Mesenchymal stem cell (in vitro differentiated cells and primary cell): ENCODE measurements at regions not wholly inside any gene's neighbourhood (a gene's known extent, or its start where the extent isn't known, plus 50 kb on each side); places are given as distances from the start of the nearest gene placed in this dataset.

Experiments
- DNase-seq: peaks from one replicate; pipeline ENCODE4 v3.0.0-alpha.2; 2013
- H2AFZ ChIP-seq: one replicate; pipeline ENCODE4 v1.6.1; 2013; ENCODE audit warnings: low read depth, mild to moderate bottlenecking, control low read depth, inconsistent platforms, low read length, moderate library complexity
- H2AK5ac ChIP-seq: 2 replicates; pipeline ENCODE4 v1.6.1; 2013; ENCODE audit warnings: low read length, moderate library complexity, mild to moderate bottlenecking, inconsistent platforms; ENCODE audit not compliant: severe bottlenecking
- H2BK120ac ChIP-seq: one replicate; pipeline ENCODE4 v1.6.1; 2013; ENCODE audit warnings: low read depth, mild to moderate bottlenecking, inconsistent platforms, low read length, moderate library complexity
- H2BK12ac ChIP-seq, 2 experiments: one replicate each; pipeline ENCODE4 v1.6.1; 2013; ENCODE audit warnings: inconsistent platforms in 2 of 2, low read length in 2 of 2, mild to moderate bottlenecking in 2 of 2, moderate library complexity in 2 of 2, control low read depth in 1 of 2
- H2BK15ac ChIP-seq: one replicate; pipeline ENCODE4 v1.6.1; 2013; ENCODE audit warnings: mild to moderate bottlenecking, low read depth, inconsistent platforms; ENCODE audit not compliant: poor library complexity, severe bottlenecking
- H2BK5ac ChIP-seq: 2 replicates; pipeline ENCODE4 v1.6.1; 2013; ENCODE audit warnings: low read depth, mild to moderate bottlenecking, low read length, control low read depth, inconsistent platforms; ENCODE audit not compliant: poor library complexity, severe bottlenecking
- H3K14ac ChIP-seq, 2 experiments: one replicate each; pipeline ENCODE4 v1.6.1; 2013; ENCODE audit warnings: inconsistent platforms in 2 of 2, low read length in 2 of 2, control low read depth in 1 of 2, mild to moderate bottlenecking in 1 of 2, moderate library complexity in 1 of 2
- H3K18ac ChIP-seq, 2 experiments: one replicate each; pipeline ENCODE4 v1.6.1; 2013; ENCODE audit warnings: inconsistent platforms in 2 of 2, low read length in 2 of 2, control low read depth in 1 of 2, low read depth in 1 of 2, mild to moderate bottlenecking in 1 of 2
- H3K23ac ChIP-seq, 2 experiments: one replicate each; pipeline ENCODE4 v1.6.1; 2013; ENCODE audit warnings: inconsistent platforms in 2 of 2, low read length in 2 of 2, mild to moderate bottlenecking in 2 of 2, moderate library complexity in 2 of 2, control low read depth in 1 of 2
- H3K27ac ChIP-seq: 2 replicates; pipeline ENCODE4 v1.5.1; 2013; ENCODE audit warnings: mild to moderate bottlenecking, moderate library complexity, low read length, control low read depth, inconsistent platforms; ENCODE audit not compliant: poor library complexity, severe bottlenecking
- H3K27me3 ChIP-seq, 2 experiments: 2 replicates each; pipeline versions ENCODE4 v1.6.1 to v1.7.0; 2013; ENCODE audit warnings: low read length in 2 of 2, mild to moderate bottlenecking in 2 of 2, moderate library complexity in 2 of 2, control low read depth in 1 of 2, inconsistent platforms in 1 of 2; ENCODE audit not compliant: control insufficient read depth in 1 of 2, insufficient read depth in 1 of 2
- H3K36me3 ChIP-seq, 2 experiments: 2 replicates each; pipeline versions ENCODE4 v1.6.1 to v1.7.0; 2013; ENCODE audit warnings: low read length in 2 of 2, control low read depth in 1 of 2, inconsistent platforms in 1 of 2, low read depth in 1 of 2, mild to moderate bottlenecking in 1 of 2; ENCODE audit not compliant: insufficient read depth in 2 of 2, control insufficient read depth in 1 of 2
- H3K4ac ChIP-seq, 2 experiments: one replicate each; pipeline ENCODE4 v1.6.1; 2013; ENCODE audit warnings: inconsistent platforms in 2 of 2, low read length in 2 of 2, mild to moderate bottlenecking in 2 of 2, moderate library complexity in 2 of 2, control low read depth in 1 of 2, low read depth in 1 of 2
- H3K4me1 ChIP-seq: 2 replicates; pipeline ENCODE4 v1.6.1; 2013; ENCODE audit warnings: low read depth, low read length, control low read depth; ENCODE audit not compliant: control insufficient read depth, insufficient read depth
- H3K4me2 ChIP-seq: 2 replicates; pipeline ENCODE4 v1.6.1; 2013; ENCODE audit warnings: low read length, mild to moderate bottlenecking, inconsistent platforms; ENCODE audit not compliant: poor library complexity, severe bottlenecking
- H3K4me3 ChIP-seq, 2 experiments: 2 replicates each; pipeline versions ENCODE4 v1.5.1 to v1.7.0; 2013; ENCODE audit warnings: low read length in 2 of 2, mild to moderate bottlenecking in 2 of 2, control low read depth in 1 of 2, low read depth in 1 of 2; ENCODE audit not compliant: insufficient read depth in 1 of 2
- H3K79me1 ChIP-seq: replicated peaks from 2 replicates; pipeline ENCODE4 v1.6.1; 2013; ENCODE audit warnings: mild to moderate bottlenecking, control low read depth, low read length, inconsistent platforms; ENCODE audit not compliant: poor library complexity, severe bottlenecking
- H3K9ac ChIP-seq: 2 replicates; pipeline ENCODE4 v1.7.0; 2013; ENCODE audit warnings: mild to moderate bottlenecking, low read length, moderate library complexity
- H3K9me3 ChIP-seq: 2 replicates; pipeline ENCODE4 v1.7.0; 2013; ENCODE audit warnings: mild to moderate bottlenecking, low read length; ENCODE audit not compliant: control insufficient read depth
- H4K8ac ChIP-seq: one replicate; pipeline ENCODE4 v1.6.1; 2013; ENCODE audit warnings: inconsistent platforms, mild to moderate bottlenecking, low read length, moderate library complexity
- H4K91ac ChIP-seq: one replicate; pipeline ENCODE4 v1.6.1; 2013; ENCODE audit warnings: mild to moderate bottlenecking, low read length, inconsistent platforms
- WGBS: methylation state at CpG from one replicate; pipeline ENCODE4 v1.1.7; 2013; ENCODE audit warnings: mixed read lengths; 5-methylcytosine and 5-hydroxymethylcytosine counted together

- Histone ChIP-seq H3K4ac (no peak overlapping the region), H2BK120ac (no peak overlapping the region), H2BK5ac (no peak overlapping the region), H2AK5ac (no peak overlapping the region), H3K4me1 (no peaks in the 10 kb centered on the region), H3K18ac (no peak overlapping the region), H3K9me3 (peaks cover 9% of the 10 kb centered on the region), H2BK15ac (no peak overlapping the region), H3K27me3 (peaks cover 2 to 4% of the 10 kb centered on the region in 2 experiments), H4K8ac (no peak overlapping the region), H3K79me1 (no peaks in the 10 kb centered on the region), H3K36me3 (no peaks in the 10 kb centered on the region), H3K4me2 (no peak overlapping the region), H3K4me3 (no peak overlapping the region), H4K91ac (no peak overlapping the region), H2BK12ac (no peak overlapping the region), H3K27ac (no peak overlapping the region), H3K23ac (no peak overlapping the region), H3K9ac (no peak overlapping the region), H2AFZ (no peak overlapping the region), H3K14ac (no peak overlapping the region)
- WGBS, result 72% methylated on average over 2 of the region's 3 CpGs
- DNase-seq, result no peak
Measured at GRCh38 chr5:112635276-112635675, 102.4 kb upstream of the APC start.

- H3K9ac ChIP-seq, result no peak overlapping the region
- H3K79me1 ChIP-seq, result no peaks in the 10 kb centered on the region
- no peak overlapping the region for H3K14ac ChIP-seq
- no peak overlapping the region for H2BK5ac ChIP-seq
- DNase-seq, result no peak
- H3K4me3 ChIP-seq, result no peak overlapping the region
- H3K4me2 ChIP-seq, result no peak overlapping the region
- H2BK120ac ChIP-seq, result no peak overlapping the region
- no peak overlapping the region for H4K8ac ChIP-seq
- no CpG with 5 or more reads among the region's 1 CpG for WGBS
- H3K27me3 ChIP-seq, result peaks cover 0 to 8% of the 10 kb centered on the region in 2 experiments
- no peak overlapping the region for H3K18ac ChIP-seq
- H2BK12ac ChIP-seq, result no peak overlapping the region
- H2BK15ac ChIP-seq, result no peak overlapping the region
- H2AK5ac ChIP-seq, result no peak overlapping the region
- peaks cover 9% of the 10 kb centered on the region for H3K9me3 ChIP-seq
- H2AFZ ChIP-seq, result no peak overlapping the region
- H3K27ac ChIP-seq, result peak overlapping the region; percentile 3
- H3K4me1 ChIP-seq, result no peaks in the 10 kb centered on the region
- no peak overlapping the region for H3K4ac ChIP-seq
- H3K36me3 ChIP-seq, result no peaks in the 10 kb centered on the region
- no peak overlapping the region for H4K91ac ChIP-seq
- no peak overlapping the region for H3K23ac ChIP-seq
Measured at GRCh38 chr5:112635771-112636731, 101.6 kb upstream of the APC start.

- WGBS, result 53% methylated on average over 2 of the region's 2 CpGs
- H3K18ac ChIP-seq, result no peak overlapping the region
- H3K23ac ChIP-seq, result no peak overlapping the region
- H3K4me2 ChIP-seq, result no peak overlapping the region
- H4K8ac ChIP-seq, result no peak overlapping the region
- no peak overlapping the region for H2BK15ac ChIP-seq
- no peaks in the 10 kb centered on the region for H3K36me3 ChIP-seq
- no peak overlapping the region for H2BK12ac ChIP-seq
- H4K91ac ChIP-seq, result no peak overlapping the region
- no peak overlapping the region for H3K9ac ChIP-seq
- H2AK5ac ChIP-seq, result no peak overlapping the region
- H3K4ac ChIP-seq, result no peak overlapping the region
- peaks cover 9% of the 10 kb centered on the region for H3K9me3 ChIP-seq
- no peak overlapping the region for H2BK120ac ChIP-seq
- no peaks in the 10 kb centered on the region for H3K4me1 ChIP-seq
- no peak overlapping the region for H2BK5ac ChIP-seq
- no peak overlapping the region for H3K14ac ChIP-seq
- peaks cover 0 to 8% of the 10 kb centered on the region in 2 experiments for H3K27me3 ChIP-seq
- DNase-seq, result peak; percentile 28
- H3K79me1 ChIP-seq, result no peaks in the 10 kb centered on the region
- peak overlapping the region; percentile 11 for H3K27ac ChIP-seq
- no peak overlapping the region for H2AFZ ChIP-seq
- H3K4me3 ChIP-seq, result no peak overlapping the region
Measured at GRCh38 chr5:112636751-112637150, 100.9 kb upstream of the APC start.

GRCh38 chr5:112637343-112637742 lies 100.3 kb upstream of the APC start:
- Histone ChIP-seq H3K4me2 (no peak overlapping the region), H2BK120ac (no peak overlapping the region), H3K4me3 (no peak overlapping the region), H2AK5ac (no peak overlapping the region), H3K14ac (no peak overlapping the region), H3K27me3 (peaks cover 0 to 8% of the 10 kb centered on the region in 2 experiments), H2BK15ac (no peak overlapping the region), H2AFZ (no peak overlapping the region), H3K4me1 (no peaks in the 10 kb centered on the region), H3K36me3 (no peaks in the 10 kb centered on the region), H2BK5ac (no peak overlapping the region), H4K8ac (no peak overlapping the region), H3K23ac (no peak overlapping the region), H3K4ac (no peak overlapping the region), H3K18ac (no peak overlapping the region), H4K91ac (no peak overlapping the region), H3K79me1 (no peaks in the 10 kb centered on the region), H3K27ac (no peak overlapping the region), H2BK12ac (no peak overlapping the region), H3K9ac (no peak overlapping the region), H3K9me3 (peaks cover 9% of the 10 kb centered on the region)
- DNase-seq, result no peak
